Liver (tissue), 3 donors: ENCODE measurements at regions not wholly inside any gene's neighbourhood (a gene's known extent, or its start where the extent isn't known, plus 50 kb on each side); places are given as distances from the start of the nearest gene placed in this dataset.

Experiments
- CTCF ChIP-seq: fragments of 150-350 bp; IDR thresholded peaks from 2 replicates; pipeline ENCODE4 v1.5.1; 2017; ENCODE audit warnings: improper control_type of control experiment, low read depth, low read length; ENCODE audit not compliant: missing input control
- HNF4G ChIP-seq: IDR thresholded peaks from 2 replicates; pipeline ENCODE4 v1.6.1; 2016; ENCODE audit warnings: antibody characterized with exemption
- JUND ChIP-seq, 2 donors: IDR thresholded peaks; 2 replicates each; pipeline ENCODE4 v1.6.1; 2016; ENCODE audit warnings: antibody characterized with exemption in 2 of 2
- MAX ChIP-seq: IDR thresholded peaks from 2 replicates; pipeline ENCODE4 v1.6.1; 2016; ENCODE audit warnings: antibody characterized with exemption
- REST ChIP-seq: IDR thresholded peaks from 2 replicates; pipeline ENCODE4 v1.6.1; 2016; ENCODE audit warnings: antibody characterized with exemption, mild to moderate bottlenecking
- RXRA ChIP-seq, 2 donors: IDR thresholded peaks; 2 replicates each; pipeline ENCODE4 v1.6.1; 2017 to 2018; ENCODE audit warnings: antibody characterized with exemption in 2 of 2, mild to moderate bottlenecking in 1 of 2
- SP1 ChIP-seq: IDR thresholded peaks from 2 replicates; pipeline ENCODE4 v1.6.1; 2018; ENCODE audit warnings: antibody characterized with exemption, mild to moderate bottlenecking
- YY1 ChIP-seq: IDR thresholded peaks from 2 replicates; pipeline ENCODE4 v1.6.1; 2016; ENCODE audit warnings: antibody characterized with exemption, mild to moderate bottlenecking
- donor health status: healthy.
- donor health status: healthy.

- TF ChIP-seq SP1: no peak
- no peak for TF ChIP-seq CTCF
- TF ChIP-seq JUND (IDR thresholded peaks at IDR 0.05): no peak
- no peak for TF ChIP-seq REST
- no peak for TF ChIP-seq HNF4G
- TF ChIP-seq RXRA (IDR thresholded peaks at IDR 0.05): no peak
- TF ChIP-seq YY1: no peak
- TF ChIP-seq MAX: no peak
Measured at GRCh38 chr5:158096835-158097234, 237.9 kb upstream of the CLINT1 start.
